Activated CD8-positive, alpha-beta memory T cell treated with anti-CD3 and anti-CD28 coated beads, Interleukin-2, amount 10 ng/mL, durations not matched to agents 7 days and 5 days (primary cell): ENCODE measurements at regions not wholly inside any gene's neighbourhood (a gene's known extent, or its start where the extent isn't known, plus 50 kb on each side); places are given as distances from the start of the nearest gene placed in this dataset.

ENCODE experiments used
- ATAC-seq: fragments of 150-1000 bp; cut with Tn5 transposase; one replicate; pipeline ENCODE4 v1.10.0; 2021; ENCODE audit warnings: moderate library complexity
- CTCF ChIA-PET: fragments of 350-600 bp; sonication (Branson Sonifier 250); formaldehyde crosslinking; loops from one replicate; lab custom pipeline; 2021; ENCODE audit warnings: antibody characterized with exemption; lab: Charles Lee
- DNase-seq: peaks from one replicate; pipeline ENCODE4 v3.0.0-alpha.2; 2020
- H3K27ac Mint-ChIP-seq: one replicate; pipeline ENCODE4 v1.8.0; 2021; ENCODE audit warnings: mild to moderate bottlenecking, mixed read lengths
- H3K27me3 Mint-ChIP-seq: one replicate; pipeline ENCODE4 v1.8.0; 2021; ENCODE audit warnings: mixed read lengths
- H3K36me3 Mint-ChIP-seq: one replicate; pipeline ENCODE4 v1.8.0; 2021; ENCODE audit warnings: mild to moderate bottlenecking, mixed read lengths
- H3K4me1 Mint-ChIP-seq: one replicate; pipeline ENCODE4 v1.8.0; 2021; ENCODE audit warnings: mixed read lengths
- H3K4me3 Mint-ChIP-seq: one replicate; pipeline ENCODE4 v1.8.0; 2021; ENCODE audit warnings: mild to moderate bottlenecking, moderate library complexity, mixed read lengths
- H3K9me3 Mint-ChIP-seq: one replicate; pipeline ENCODE4 v1.8.0; 2022; ENCODE audit warnings: low read depth, mixed read lengths

DNA sequence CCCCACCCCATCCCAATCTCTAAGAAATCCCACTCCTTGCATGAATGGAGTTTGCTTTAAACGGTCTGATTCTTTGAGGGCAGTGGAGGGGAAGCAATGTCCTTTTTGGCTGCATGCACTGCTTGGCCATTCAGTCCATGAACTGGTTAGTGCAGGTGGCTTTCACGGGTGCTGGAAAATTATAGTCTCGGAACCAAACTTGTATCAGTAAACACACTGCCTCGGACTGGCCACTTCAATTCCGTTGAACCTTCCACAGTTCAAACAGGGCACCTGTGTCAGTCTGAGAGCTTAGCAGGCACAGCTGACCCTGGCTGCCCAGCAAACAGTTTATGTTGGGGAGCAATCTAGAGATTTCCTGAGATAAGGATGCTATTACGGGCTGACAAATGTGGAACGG, 255.6 kb downstream of the DHX15 start:
- H3K27me3 Mint-ChIP-seq: no peaks in the 10 kb centered on the region

DNA sequence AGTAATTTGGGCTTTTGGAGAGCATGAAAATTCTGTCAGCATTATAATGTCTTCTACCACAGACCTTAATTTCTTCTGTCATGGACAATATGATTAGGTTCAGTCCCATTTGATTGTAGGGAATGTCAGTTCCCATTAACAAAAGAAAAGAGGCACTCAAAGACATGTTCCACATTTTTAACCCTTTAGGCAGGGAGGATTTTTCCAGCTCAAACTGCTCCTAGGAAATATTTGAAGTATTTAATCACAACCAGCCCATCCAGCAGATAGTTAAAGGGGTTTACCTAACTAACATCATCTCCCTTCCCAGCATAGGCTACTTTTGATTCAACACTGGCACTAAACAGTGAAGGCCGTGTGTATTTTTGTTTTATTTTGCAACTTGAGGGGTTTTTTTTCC, 256.0 kb downstream of the DHX15 start:
- Mint-ChIP-seq H3K4me1 (no peaks in the 10 kb centered on the region), H3K27ac (no peak overlapping the region), H3K27me3 (no peaks in the 10 kb centered on the region), H3K9me3 (no peaks in the 10 kb centered on the region), H3K36me3 (no peaks in the 10 kb centered on the region), H3K4me3 (no peak overlapping the region)
- DNase-seq (no peak), ATAC-seq (no peak)
- CTCF ChIA-PET: no interaction called here

More for the DNA sequence above, 255.6 kb downstream of the DHX15 start:
- DNase-seq (no peak), ATAC-seq (no peak)
- Mint-ChIP-seq H3K4me1 (no peaks in the 10 kb centered on the region), H3K4me3 (no peak overlapping the region), H3K36me3 (no peaks in the 10 kb centered on the region), H3K9me3 (no peaks in the 10 kb centered on the region), H3K27ac (no peak overlapping the region)
- CTCF ChIA-PET: no interaction called here

DNA sequence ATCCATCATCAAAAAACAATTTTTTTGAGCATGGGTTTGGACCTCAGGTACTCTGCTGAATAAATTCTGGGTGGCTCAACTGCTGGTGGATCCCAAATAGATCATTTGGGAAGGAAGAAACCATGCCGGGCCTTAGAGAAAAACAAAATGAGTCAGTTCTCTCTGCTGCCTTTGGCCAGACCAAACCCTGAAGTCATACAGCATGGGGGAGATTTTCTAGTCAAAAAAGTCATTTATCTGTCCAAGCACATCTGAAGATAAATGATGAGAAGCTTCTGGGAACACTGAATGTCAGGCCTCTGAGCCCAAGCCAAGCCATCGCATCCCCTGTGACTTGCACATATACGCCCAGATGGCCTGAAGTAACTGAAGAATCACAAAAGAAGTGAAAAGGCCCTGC, 261.4 kb downstream of the DHX15 start:
- no peaks in the 10 kb centered on the region for H3K9me3 Mint-ChIP-seq
- H3K36me3 Mint-ChIP-seq: no peaks in the 10 kb centered on the region
- H3K4me3 Mint-ChIP-seq: no peak overlapping the region
- peaks cover 14% of the 10 kb centered on the region for H3K27me3 Mint-ChIP-seq
- no peaks in the 10 kb centered on the region for H3K4me1 Mint-ChIP-seq
- CTCF ChIA-PET: no interaction called here
- H3K27ac Mint-ChIP-seq: no peak overlapping the region
- DNase-seq (no peak), ATAC-seq (no peak)

DNA sequence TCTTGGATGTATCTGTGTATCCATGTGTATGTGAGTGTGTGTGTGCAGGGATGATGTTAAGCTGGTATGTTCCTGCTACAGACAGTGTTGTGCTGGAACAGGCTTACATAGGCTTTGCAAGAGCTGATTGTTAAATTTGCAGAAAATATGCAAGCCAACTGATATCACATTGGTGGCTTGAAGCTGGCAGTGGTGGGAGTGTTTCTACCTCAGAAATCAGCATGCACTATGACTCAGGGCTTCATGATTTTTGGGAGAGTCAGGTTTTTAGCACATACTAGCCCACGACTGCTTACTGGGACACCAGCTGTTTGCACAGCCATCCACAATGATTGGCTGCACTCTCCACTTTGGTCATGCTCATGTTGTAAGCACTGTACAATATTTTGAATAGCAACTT, 261.8 kb downstream of the DHX15 start:
- ATAC-seq: no peak
- Mint-ChIP-seq H3K27ac (no peak overlapping the region), H3K36me3 (no peaks in the 10 kb centered on the region), H3K4me1 (no peaks in the 10 kb centered on the region), H3K4me3 (no peak overlapping the region), H3K27me3 (peaks cover 14% of the 10 kb centered on the region), H3K9me3 (no peaks in the 10 kb centered on the region)
- CTCF ChIA-PET: no interaction called here
- DNase-seq: no peak

DNA sequence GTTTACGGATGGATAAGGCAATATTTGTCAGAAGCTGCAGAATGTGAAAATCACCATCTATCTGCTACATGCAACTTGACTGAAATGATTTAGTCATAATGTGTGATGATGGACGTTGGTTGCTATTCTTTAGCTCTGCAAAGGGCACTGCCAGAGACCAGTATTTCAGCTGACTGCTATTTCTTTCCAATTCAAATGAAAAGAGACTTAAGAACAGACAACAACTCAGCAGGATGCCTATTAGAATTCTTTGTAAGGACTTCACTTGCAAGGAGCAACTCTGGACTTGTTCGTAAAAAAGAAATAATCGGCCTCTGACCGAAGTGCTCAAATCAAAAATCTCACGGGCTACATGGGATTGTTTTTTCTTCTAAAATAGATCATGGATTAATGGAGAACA, 262.7 kb downstream of the DHX15 start:
- ATAC-seq: no peak
- Mint-ChIP-seq H3K4me3 (no peak overlapping the region), H3K9me3 (no peaks in the 10 kb centered on the region), H3K27ac (no peak overlapping the region), H3K27me3 (peaks cover 14% of the 10 kb centered on the region), H3K4me1 (no peaks in the 10 kb centered on the region), H3K36me3 (no peaks in the 10 kb centered on the region)
- CTCF ChIA-PET: no interaction called here
- DNase-seq: no peak

DNA sequence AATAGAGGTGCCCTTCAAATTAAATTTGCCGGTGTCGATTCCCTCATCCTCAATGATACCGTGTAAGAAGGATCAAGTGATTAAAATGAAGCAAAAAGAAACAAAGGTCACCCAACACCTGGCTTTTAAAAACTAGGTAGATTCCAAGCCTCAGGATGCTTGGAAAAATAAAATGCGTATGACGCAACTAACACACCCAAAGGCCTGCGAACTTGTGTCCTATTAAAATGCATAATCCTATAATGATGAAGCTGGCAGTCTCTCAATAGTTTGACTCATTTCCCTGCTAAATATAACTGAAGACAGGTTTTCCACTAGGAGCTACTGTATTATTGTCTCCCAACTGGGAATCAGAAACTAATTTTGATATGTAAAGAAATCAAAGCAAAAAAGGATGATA, 263.2 kb downstream of the DHX15 start:
- no peak overlapping the region for H3K27ac Mint-ChIP-seq

DNA sequence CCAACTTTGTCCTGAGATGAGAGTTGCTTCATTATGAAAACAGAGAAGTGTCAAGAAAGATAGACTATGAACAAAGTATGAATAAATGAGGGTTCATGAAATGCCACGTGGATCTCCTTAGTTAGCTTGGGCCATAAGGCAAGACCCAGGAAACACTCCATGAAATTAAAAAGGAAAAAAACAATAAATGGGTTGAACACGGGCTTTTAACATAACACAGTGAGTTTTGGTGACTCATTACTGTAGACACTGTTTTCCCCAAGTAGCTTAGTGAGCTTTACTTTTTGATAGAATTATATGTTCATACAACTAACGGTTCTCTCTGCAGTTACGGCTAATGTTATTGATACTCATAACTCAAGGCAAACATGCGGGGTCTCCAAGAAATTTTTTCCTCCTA, 265.0 kb downstream of the DHX15 start:
- no peaks in the 10 kb centered on the region for H3K36me3 Mint-ChIP-seq
- H3K4me1 Mint-ChIP-seq: no peaks in the 10 kb centered on the region
- CTCF ChIA-PET: no interaction called here
- peaks cover 14% of the 10 kb centered on the region for H3K27me3 Mint-ChIP-seq
- H3K9me3 Mint-ChIP-seq: no peaks in the 10 kb centered on the region
- DNase-seq (no peak), ATAC-seq (no peak)
- H3K4me3 Mint-ChIP-seq: no peak overlapping the region
- H3K27ac Mint-ChIP-seq: no peak overlapping the region

More for the DNA sequence above, 263.2 kb downstream of the DHX15 start:
- CTCF ChIA-PET: no interaction called here
- no peaks in the 10 kb centered on the region for H3K4me1 Mint-ChIP-seq
- ATAC-seq: no peak
- H3K4me3 Mint-ChIP-seq: no peak overlapping the region
- H3K36me3 Mint-ChIP-seq: no peaks in the 10 kb centered on the region
- no peaks in the 10 kb centered on the region for H3K9me3 Mint-ChIP-seq
- peaks cover 14% of the 10 kb centered on the region for H3K27me3 Mint-ChIP-seq
- no peak for DNase-seq

DNA sequence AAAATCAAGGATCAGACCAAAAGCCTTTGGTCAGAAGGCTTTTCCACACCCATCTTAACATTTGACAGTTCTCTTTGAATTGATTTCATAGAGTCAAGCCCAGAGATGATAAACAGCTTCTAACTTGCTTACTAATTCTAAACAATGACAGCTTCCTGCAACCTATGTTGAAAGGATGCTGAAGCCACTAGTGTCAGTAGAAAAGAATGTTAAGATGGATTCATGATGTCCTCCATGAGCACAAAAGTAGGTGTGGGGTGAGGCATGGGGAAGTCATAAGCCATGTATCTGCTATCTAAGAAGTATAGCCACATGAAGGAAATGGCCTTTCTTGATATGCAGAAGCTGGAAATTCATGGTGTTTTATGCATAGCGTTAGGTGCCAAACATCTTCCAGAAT, 269.3 kb downstream of the DHX15 start:
- Mint-ChIP-seq H3K4me3 (no peak overlapping the region), H3K9me3 (no peaks in the 10 kb centered on the region), H3K36me3 (no peaks in the 10 kb centered on the region), H3K4me1 (no peaks in the 10 kb centered on the region), H3K27ac (no peak overlapping the region), H3K27me3 (peaks cover 3% of the 10 kb centered on the region)
- DNase-seq (no peak), ATAC-seq (no peak)
- CTCF ChIA-PET: no interaction called here

DNA sequence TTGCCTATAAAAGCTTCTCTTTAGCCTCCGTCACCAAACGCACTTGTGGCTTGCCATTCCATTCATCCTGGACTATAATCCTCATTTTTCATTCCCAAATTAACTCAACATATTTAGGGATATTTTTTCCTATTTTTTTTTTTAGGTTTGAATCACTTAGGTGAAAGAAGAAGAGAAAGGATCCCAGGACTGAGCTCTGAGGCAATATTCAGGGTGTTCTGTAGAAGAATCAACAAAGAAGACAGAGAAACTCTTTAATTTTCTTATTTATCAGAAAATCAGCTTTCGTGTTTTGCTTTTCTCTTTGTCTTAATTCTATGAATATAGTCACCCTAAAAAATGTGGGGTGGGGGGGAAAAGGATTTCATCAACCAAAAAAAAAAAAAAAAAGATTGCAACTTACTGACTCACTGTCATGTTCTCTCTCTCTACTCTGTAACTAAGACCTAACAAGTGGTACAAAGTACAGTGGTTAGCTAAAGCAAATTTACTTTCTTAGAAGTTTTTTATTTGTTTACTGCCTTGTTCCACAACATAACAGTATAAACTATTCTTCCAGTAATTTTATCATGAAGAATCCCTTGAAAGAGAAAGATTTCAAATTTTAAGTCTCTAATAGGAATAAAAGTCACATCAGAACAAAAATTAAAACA, 272.0 kb downstream of the DHX15 start:
- CTCF ChIA-PET: no interaction called here
- no peaks in the 10 kb centered on the region for H3K36me3 Mint-ChIP-seq

DNA sequence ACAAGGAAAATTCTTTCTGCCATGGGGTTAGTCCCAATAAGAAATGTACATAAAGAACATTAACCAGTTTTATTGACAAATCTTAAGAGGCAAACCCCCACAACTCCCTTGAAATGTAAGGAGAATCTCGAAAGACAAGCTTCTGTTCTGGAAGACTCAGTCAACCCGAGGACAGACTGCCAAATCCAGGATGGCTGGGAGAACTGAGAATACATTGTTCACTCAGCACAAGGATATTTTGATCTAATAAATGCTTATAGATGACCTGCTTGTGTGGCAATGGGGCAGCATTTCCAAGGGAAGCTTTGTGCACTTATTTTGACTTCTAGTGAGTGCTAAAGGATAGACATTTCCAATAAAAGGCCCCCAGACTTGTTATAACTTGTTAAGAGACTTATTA, 280.4 kb downstream of the DHX15 start:
- CTCF ChIA-PET: no interaction called here
- Mint-ChIP-seq H3K27ac (no peak overlapping the region), H3K36me3 (no peaks in the 10 kb centered on the region), H3K9me3 (peaks cover 1% of the 10 kb centered on the region), H3K4me1 (no peaks in the 10 kb centered on the region), H3K27me3 (no peaks in the 10 kb centered on the region), H3K4me3 (no peak overlapping the region)
- DNase-seq: no peak
- no peak for ATAC-seq

More for the DNA sequence above, 272.0 kb downstream of the DHX15 start:
- DNase-seq (no peak), ATAC-seq (no peak)
- Mint-ChIP-seq H3K27me3 (no peaks in the 10 kb centered on the region), H3K27ac (no peak overlapping the region), H3K4me3 (no peak overlapping the region), H3K9me3 (no peaks in the 10 kb centered on the region), H3K4me1 (no peaks in the 10 kb centered on the region)

DNA sequence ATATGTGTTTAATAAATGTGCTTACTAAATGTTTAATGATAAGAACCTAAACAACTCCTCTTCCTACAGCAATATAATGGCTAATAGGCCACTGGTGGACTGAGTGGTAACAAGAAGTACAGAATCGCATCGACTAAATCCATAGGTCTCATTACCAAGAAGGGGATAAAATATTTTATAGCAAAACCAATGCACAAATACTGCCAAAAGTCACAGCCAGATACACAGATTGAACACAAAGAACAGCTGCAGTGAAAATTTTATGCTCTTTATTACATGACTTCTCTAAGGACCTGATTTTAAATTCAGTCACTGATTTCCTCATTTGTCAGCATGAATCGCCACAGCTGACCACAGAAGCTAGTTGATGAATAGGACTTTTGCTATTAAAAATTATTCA, 285.4 kb downstream of the DHX15 start:
- peaks cover 1% of the 10 kb centered on the region for H3K9me3 Mint-ChIP-seq
- ATAC-seq (no peak), DNase-seq (no peak)
- no peaks in the 10 kb centered on the region for H3K27me3 Mint-ChIP-seq
- H3K36me3 Mint-ChIP-seq: no peaks in the 10 kb centered on the region
- no peak overlapping the region for H3K27ac Mint-ChIP-seq
- H3K4me3 Mint-ChIP-seq: no peak overlapping the region
- H3K4me1 Mint-ChIP-seq: no peaks in the 10 kb centered on the region
- CTCF ChIA-PET: no interaction called here

DNA sequence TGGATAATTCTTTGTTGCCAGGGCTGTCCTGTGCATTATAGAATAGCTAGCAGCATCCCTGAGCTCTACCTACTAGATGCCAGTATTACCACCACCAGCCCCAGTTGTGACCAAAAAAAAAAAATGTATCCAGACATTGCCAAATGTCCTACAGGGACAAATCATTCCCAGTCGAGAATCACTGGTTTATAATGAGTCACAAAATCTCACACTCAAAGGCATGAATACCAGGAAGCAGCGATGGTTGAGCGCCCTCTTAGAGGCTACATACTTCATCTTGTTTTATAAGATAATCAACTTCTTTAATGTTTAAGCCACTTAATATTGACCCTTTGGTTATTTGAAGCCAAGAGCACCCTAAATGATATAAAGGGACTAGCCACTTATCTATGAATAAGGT, 297.3 kb downstream of the DHX15 start:
- no peak for DNase-seq
- no peak overlapping the region for H3K4me3 Mint-ChIP-seq
- H3K27ac Mint-ChIP-seq: no peak overlapping the region
- CTCF ChIA-PET: no interaction called here
- peaks cover 5% of the 10 kb centered on the region for H3K9me3 Mint-ChIP-seq
- no peaks in the 10 kb centered on the region for H3K36me3 Mint-ChIP-seq
- no peaks in the 10 kb centered on the region for H3K4me1 Mint-ChIP-seq
- H3K27me3 Mint-ChIP-seq: no peaks in the 10 kb centered on the region
- ATAC-seq: no peak

DNA sequence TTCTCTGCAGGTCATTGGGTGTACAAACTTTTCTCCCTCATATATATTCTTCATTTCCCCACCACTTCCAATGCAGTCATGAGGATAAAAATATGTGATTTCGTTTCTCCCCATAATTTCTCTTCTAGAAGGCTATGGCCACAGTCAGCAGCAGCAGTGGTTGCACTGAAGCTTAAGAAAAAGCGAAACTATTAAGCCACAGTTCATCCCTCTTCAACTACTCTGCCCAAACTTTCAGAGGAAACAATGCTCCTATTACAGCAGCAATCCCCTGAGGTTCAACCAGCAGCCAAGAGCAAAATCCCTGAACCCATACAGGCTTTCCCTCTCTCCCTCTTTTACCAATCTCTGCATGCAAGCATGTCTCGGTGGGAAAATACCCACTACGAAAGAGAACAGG, 298.6 kb downstream of the DHX15 start:
- no peak overlapping the region for H3K4me3 Mint-ChIP-seq
- no peaks in the 10 kb centered on the region for H3K36me3 Mint-ChIP-seq
- no peak overlapping the region for H3K27ac Mint-ChIP-seq
- DNase-seq (no peak), ATAC-seq (no peak)
- no peaks in the 10 kb centered on the region for H3K27me3 Mint-ChIP-seq
- no peaks in the 10 kb centered on the region for H3K4me1 Mint-ChIP-seq
- CTCF ChIA-PET: no interaction called here
- H3K9me3 Mint-ChIP-seq: peaks cover 3% of the 10 kb centered on the region

DNA sequence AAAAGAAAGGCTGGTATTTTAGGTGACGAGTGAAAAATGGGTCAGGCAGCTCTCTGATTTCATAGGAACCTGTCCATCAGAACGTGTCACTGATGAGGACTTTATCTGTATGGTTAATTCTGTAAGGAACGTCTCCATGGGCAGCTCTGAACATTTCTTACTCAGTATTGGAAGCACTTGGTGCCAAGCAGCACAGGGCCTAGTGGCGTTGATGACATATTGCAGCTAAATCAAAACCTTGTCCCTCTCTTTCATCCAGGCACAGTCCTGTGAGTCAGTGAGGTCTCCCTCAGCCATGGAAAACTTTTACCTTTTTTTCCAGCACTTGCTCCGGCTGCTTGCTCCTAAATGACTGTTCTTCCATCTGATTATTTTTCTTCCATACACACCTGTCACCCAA, 301.9 kb downstream of the DHX15 start:
- Mint-ChIP-seq H3K36me3 (no peaks in the 10 kb centered on the region), H3K9me3 (no peaks in the 10 kb centered on the region), H3K4me3 (no peak overlapping the region), H3K4me1 (no peaks in the 10 kb centered on the region), H3K27me3 (no peaks in the 10 kb centered on the region), H3K27ac (no peak overlapping the region)
- DNase-seq (no peak), ATAC-seq (no peak)
- CTCF ChIA-PET: no interaction called here

DNA sequence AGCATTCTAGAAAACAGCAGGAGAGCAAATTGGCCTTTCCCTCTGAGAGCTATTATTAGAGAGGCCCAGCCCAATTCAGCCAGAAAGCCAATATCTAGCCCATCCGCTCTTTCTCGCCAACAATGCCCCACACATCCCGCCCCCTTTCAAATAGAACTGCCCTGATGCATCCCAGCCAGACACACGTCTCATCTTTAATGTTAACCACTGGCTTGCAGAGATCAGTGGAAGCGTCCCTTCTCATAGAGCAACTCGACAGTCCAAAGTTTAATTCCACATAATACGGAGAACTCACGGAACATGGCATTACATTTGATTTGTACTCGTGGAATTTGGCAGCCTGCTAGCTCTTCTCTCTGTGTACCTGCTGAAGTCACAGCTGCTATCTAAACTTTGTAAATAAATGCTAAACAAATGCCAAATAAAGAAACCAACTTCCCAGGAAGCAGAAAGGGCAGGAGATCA, 304.4 kb downstream of the DHX15 start:
- CTCF ChIA-PET: interaction anchor here (0.9 kb wide), 1 partner anchor 11 kb away, joined by 3 read pairs; no protein-coding TSS in a partner anchor
- no peaks in the 10 kb centered on the region for H3K9me3 Mint-ChIP-seq
- no peak for ATAC-seq
- H3K4me1 Mint-ChIP-seq: no peaks in the 10 kb centered on the region
- H3K27me3 Mint-ChIP-seq: no peaks in the 10 kb centered on the region
- DNase-seq: no peak
- H3K4me3 Mint-ChIP-seq: no peak overlapping the region
- H3K36me3 Mint-ChIP-seq: no peaks in the 10 kb centered on the region
- H3K27ac Mint-ChIP-seq: no peak overlapping the region
